Endodermal cell (in vitro differentiated cells): ENCODE measurements at regions not wholly inside any gene's neighbourhood (a gene's known extent, or its start where the extent isn't known, plus 50 kb on each side); places are given as distances from the start of the nearest gene placed in this dataset.

Source experiments
- DNase-seq: peaks from one replicate; pipeline ENCODE4 v3.0.0-alpha.2; 2017
- H3K27ac ChIP-seq: 2 replicates; pipeline ENCODE4 v1.5.1; 2013; ENCODE audit warnings: mild to moderate bottlenecking, low read depth, low read length, moderate library complexity
- H3K27me3 ChIP-seq: 2 replicates; pipeline ENCODE4 v1.6.1; 2013; ENCODE audit warnings: mild to moderate bottlenecking, low read length, moderate library complexity; ENCODE audit not compliant: insufficient read depth, control insufficient read depth, poor library complexity, severe bottlenecking
- H3K36me3 ChIP-seq: 2 replicates; pipeline ENCODE4 v1.7.0; 2013; ENCODE audit warnings: mild to moderate bottlenecking, low read length, moderate library complexity; ENCODE audit not compliant: control insufficient read depth, insufficient read depth
- H3K4me1 ChIP-seq: one replicate; pipeline ENCODE4 v1.7.0; 2013; ENCODE audit warnings: low read length; ENCODE audit not compliant: control insufficient read depth, insufficient read depth
- H3K4me3 ChIP-seq: 2 replicates; pipeline ENCODE4 v1.5.1; 2013; ENCODE audit warnings: mild to moderate bottlenecking, low read length, moderate library complexity
- H3K9ac ChIP-seq: 2 replicates; pipeline ENCODE4 v1.6.1; 2013; ENCODE audit warnings: mild to moderate bottlenecking, low read length, moderate library complexity; ENCODE audit not compliant: poor library complexity, severe bottlenecking; ENCODE audit errors: extremely low read depth
- H3K9me3 ChIP-seq: 2 replicates; pipeline ENCODE4 v1.6.1; 2013; ENCODE audit warnings: mild to moderate bottlenecking, low read length, moderate library complexity; ENCODE audit not compliant: control insufficient read depth
- H3K27ac Mint-ChIP-seq: 2 replicates; pipeline ENCODE4 v1.8.0; 2020; ENCODE audit warnings: mixed read lengths
- H3K27me3 Mint-ChIP-seq: 2 replicates; pipeline ENCODE4 v1.8.0; 2021; ENCODE audit warnings: mild to moderate bottlenecking, mixed read lengths; ENCODE audit not compliant: insufficient read depth
- H3K36me3 Mint-ChIP-seq: 2 replicates; pipeline ENCODE4 v1.8.0; 2020; ENCODE audit warnings: low read depth, mixed read lengths
- H3K4me1 Mint-ChIP-seq: 2 replicates; pipeline ENCODE4 v1.8.0; 2020; ENCODE audit warnings: mixed read lengths
- H3K4me3 Mint-ChIP-seq: 2 replicates; pipeline ENCODE4 v1.8.0; 2020; ENCODE audit warnings: mild to moderate bottlenecking, moderate library complexity, mixed read lengths
- H3K9me3 Mint-ChIP-seq: 2 replicates; pipeline ENCODE4 v1.8.0; 2020; ENCODE audit warnings: mild to moderate bottlenecking, mixed read lengths
- WGBS, 2 experiments: methylation state at CpG; one replicate each; pipeline versions ENCODE4 v1.1.5 to v1.1.7; 2013; ENCODE audit warnings: missing lambda C conversion rate in 2 of 2, mixed read lengths in 1 of 2; ENCODE audit not compliant: insufficient coverage in 1 of 2, insufficient read length in 1 of 2; 5-methylcytosine and 5-hydroxymethylcytosine counted together
- TF ChIP-seq, protein P1 (sequence below): fragments of 200-600 bp; sonication (generic); conservative IDR thresholded peaks from 2 replicates; pipeline ENCODE4 v1.5.0; 2021; ENCODE audit warnings: antibody characterized with exemption, mild to moderate bottlenecking

DNA sequence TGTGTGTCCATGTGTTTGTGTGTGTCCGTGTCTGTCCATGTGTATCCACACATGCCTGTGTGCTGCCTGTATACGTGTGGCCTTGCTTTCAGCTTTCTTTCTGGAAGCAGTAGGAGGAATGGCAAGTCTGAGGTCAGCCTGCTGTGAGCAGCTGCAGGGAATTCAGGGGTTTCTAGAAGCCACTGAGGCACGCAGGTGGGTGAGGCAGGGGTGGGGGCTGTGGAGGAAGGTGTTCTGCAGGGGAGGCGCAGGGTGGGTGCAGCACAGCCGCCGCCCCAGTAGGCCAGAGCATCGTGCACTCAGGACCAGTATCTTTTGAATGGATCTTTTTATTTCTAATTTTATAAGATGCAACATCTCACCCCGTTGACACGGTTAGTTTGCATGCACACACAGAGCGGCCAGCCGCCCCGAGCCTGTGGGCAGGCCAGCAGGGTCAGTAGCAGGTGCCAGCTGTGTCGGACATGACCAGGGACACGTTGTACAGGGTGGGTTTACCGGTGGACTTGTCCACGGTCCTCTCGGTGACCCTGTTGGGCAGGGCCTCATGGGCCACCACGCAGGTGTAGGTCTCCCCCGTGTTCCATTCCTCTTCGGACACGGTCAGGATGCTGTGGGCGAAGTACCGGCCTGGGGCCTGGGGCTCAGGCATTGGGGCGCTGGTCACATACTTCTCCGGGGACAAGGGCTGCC lies 327.7 kb downstream of the TMEM121 start:
- Histone ChIP-seq H3K27me3 (no peaks in the 10 kb centered on the region), H3K4me1 (no peaks in the 10 kb centered on the region), H3K36me3 (no peaks in the 10 kb centered on the region), H3K9ac (no peak overlapping the region), H3K9me3 (peaks cover 26% of the 10 kb centered on the region), H3K27ac (no peak overlapping the region), H3K4me3 (no peak overlapping the region)
- WGBS, 2 experiments, result 84% methylated on average over 20 to 25 of the region's 25 CpGs
- Mint-ChIP-seq H3K4me1 (no peaks in the 10 kb centered on the region), H3K4me3 (no peak overlapping the region), H3K27me3 (no peaks in the 10 kb centered on the region), H3K27ac (no peak overlapping the region), H3K9me3 (peaks cover 88% of the 10 kb centered on the region), H3K36me3 (peaks cover 3% of the 10 kb centered on the region)
- TF ChIP-seq, protein P1, sequence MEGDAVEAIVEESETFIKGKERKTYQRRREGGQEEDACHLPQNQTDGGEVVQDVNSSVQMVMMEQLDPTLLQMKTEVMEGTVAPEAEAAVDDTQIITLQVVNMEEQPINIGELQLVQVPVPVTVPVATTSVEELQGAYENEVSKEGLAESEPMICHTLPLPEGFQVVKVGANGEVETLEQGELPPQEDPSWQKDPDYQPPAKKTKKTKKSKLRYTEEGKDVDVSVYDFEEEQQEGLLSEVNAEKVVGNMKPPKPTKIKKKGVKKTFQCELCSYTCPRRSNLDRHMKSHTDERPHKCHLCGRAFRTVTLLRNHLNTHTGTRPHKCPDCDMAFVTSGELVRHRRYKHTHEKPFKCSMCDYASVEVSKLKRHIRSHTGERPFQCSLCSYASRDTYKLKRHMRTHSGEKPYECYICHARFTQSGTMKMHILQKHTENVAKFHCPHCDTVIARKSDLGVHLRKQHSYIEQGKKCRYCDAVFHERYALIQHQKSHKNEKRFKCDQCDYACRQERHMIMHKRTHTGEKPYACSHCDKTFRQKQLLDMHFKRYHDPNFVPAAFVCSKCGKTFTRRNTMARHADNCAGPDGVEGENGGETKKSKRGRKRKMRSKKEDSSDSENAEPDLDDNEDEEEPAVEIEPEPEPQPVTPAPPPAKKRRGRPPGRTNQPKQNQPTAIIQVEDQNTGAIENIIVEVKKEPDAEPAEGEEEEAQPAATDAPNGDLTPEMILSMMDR, result no peak
- DNase-seq, result peak; percentile 16

DNA sequence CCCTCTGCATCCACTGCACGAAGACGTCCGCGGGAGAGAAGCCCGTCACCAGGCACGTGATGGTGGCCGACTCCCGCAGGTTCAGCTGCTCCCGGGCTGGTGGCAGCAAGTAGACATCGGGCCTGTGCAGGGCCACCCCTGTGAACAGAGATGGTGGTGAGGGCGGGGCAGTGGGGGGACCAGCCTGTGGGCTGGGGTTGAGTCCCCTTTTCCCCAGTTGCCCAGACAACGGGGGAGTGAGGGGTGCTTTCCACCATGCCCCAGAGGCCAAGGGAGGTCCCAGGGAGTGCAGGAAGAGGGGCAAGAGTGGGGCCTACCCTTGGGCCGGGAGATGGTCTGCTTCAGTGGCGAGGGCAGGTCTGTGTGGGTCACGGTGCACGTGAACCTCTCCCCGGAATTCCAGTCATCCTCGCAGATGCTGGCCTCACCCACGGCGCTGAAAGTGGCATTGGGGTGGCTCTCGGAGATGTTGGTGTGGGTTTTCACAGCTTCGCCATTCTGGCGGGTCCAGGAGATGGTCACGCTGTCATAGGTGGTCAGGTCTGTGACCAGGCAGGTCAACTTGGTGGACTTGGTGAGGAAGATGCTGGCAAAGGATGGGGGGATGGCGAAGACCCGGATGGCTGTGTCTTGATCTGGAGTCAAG lies 328.3 kb downstream of the TMEM121 start:
- Mint-ChIP-seq H3K36me3 (peaks cover 3% of the 10 kb centered on the region), H3K27ac (no peak overlapping the region), H3K9me3 (peaks cover 92% of the 10 kb centered on the region), H3K4me1 (no peaks in the 10 kb centered on the region), H3K4me3 (no peak overlapping the region), H3K27me3 (no peaks in the 10 kb centered on the region)
- DNase-seq, result peak; percentile 24
- H3K4me1 ChIP-seq, result no peaks in the 10 kb centered on the region
- no peak overlapping the region for H3K27ac ChIP-seq
- no peak overlapping the region for H3K4me3 ChIP-seq
- H3K9ac ChIP-seq, result no peak overlapping the region
- 86% methylated on average over 14 to 26 of the region's 26 CpGs for WGBS, 2 experiments
- TF ChIP-seq, protein P1, result no peak
- H3K27me3 ChIP-seq, result no peaks in the 10 kb centered on the region
- H3K9me3 ChIP-seq, result peaks cover 31% of the 10 kb centered on the region
- H3K36me3 ChIP-seq, result no peaks in the 10 kb centered on the region

DNA sequence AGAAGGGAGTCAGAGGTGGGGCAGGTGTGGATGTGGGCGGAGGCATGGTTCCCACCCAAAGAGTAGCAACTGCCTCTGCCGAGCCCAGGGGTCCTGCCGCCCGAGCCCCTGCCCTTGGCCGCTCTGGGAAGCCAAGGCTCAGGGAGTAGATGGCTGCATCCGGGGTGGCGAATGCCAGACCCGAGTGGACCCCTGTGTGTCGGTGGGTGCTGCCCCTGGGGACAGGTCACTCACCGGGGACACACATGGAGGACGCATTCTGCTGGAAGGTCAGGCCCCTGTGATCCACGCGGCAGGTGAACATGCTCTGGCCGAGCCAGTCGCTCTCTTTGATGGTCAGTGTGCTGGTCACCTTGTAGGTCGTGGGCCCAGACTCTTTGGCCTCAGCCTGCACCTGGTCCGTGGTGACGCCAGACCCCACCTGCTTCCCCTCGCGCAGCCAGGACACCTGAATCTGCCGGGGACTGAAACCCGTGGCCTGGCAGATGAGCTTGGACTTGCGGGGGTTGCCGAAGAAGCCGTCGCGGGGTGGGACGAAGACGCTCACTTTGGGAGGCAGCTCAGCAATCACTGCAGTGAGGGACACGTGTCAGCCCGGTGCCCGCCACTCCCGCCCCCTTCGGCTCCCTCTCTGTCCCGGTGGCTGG lies 329.0 kb downstream of the TMEM121 start:
- peaks cover 36% of the 10 kb centered on the region for H3K9me3 ChIP-seq
- TF ChIP-seq, protein P1, result no peak
- H3K27me3 ChIP-seq, result no peaks in the 10 kb centered on the region
- Mint-ChIP-seq H3K4me3 (no peak overlapping the region), H3K36me3 (peaks cover 3% of the 10 kb centered on the region), H3K27ac (no peak overlapping the region), H3K9me3 (peaks cover 89% of the 10 kb centered on the region), H3K27me3 (no peaks in the 10 kb centered on the region), H3K4me1 (no peaks in the 10 kb centered on the region)
- H3K4me1 ChIP-seq, result no peaks in the 10 kb centered on the region
- H3K4me3 ChIP-seq, result no peak overlapping the region
- no peaks in the 10 kb centered on the region for H3K36me3 ChIP-seq
- no peak overlapping the region for H3K27ac ChIP-seq
- WGBS, 2 experiments, result 88% methylated on average over 26 to 35 of the region's 35 CpGs
- peak; percentile 15 for DNase-seq
- no peak overlapping the region for H3K9ac ChIP-seq
